SU-DHL-6 (cell line): ENCODE measurements at regions not wholly inside any gene's neighbourhood (a gene's known extent, or its start where the extent isn't known, plus 50 kb on each side); places are given as distances from the start of the nearest gene placed in this dataset.

Experiments
- H2AFZ ChIP-seq: fragments of 200-600 bp; sonication (generic); 2 replicates; pipeline ENCODE4 v1.6.1; 2014; ENCODE audit warnings: low read depth, mild to moderate bottlenecking, moderate library complexity, mixed read lengths, antibody characterized with exemption, low read length; ENCODE audit not compliant: severe bottlenecking
- H3F3A ChIP-seq: fragments of 200-600 bp; shearing (Covaris generic); 2 replicates; pipeline ENCODE4 v1.6.0; 2016; ENCODE audit warnings: antibody characterized with exemption, mild to moderate bottlenecking; ENCODE audit not compliant: insufficient read depth
- H3K27ac ChIP-seq: fragments of 200-600 bp; sonication (generic); 2 replicates; pipeline ENCODE4 v1.5.1; 2016; ENCODE audit warnings: low read depth, mild to moderate bottlenecking, low read length, moderate library complexity, mixed read lengths
- H3K27me3 ChIP-seq: fragments of 200-600 bp; sonication (generic), shearing (Covaris generic); 2 replicates; pipeline ENCODE4 v1.6.0; 2014; ENCODE audit warnings: mild to moderate bottlenecking, low read length
- H3K36me3 ChIP-seq: fragments of 200-600 bp; sonication (generic); 2 replicates; pipeline ENCODE4 v1.6.1; 2014; ENCODE audit warnings: mild to moderate bottlenecking, low read length, mixed read lengths
- H3K4me2 ChIP-seq: fragments of 300-600, 200-600 bp; shearing (Covaris generic), sonication (generic); 2 replicates; pipeline ENCODE4 v1.6.0; 2014; ENCODE audit warnings: low read length, low read depth, mild to moderate bottlenecking; ENCODE audit not compliant: poor library complexity, severe bottlenecking
- H3K4me3 ChIP-seq: fragments of 200-600 bp; sonication (generic); 2 replicates; pipeline ENCODE4 v1.5.1; 2014; ENCODE audit warnings: antibody characterized with exemption, low read length, mild to moderate bottlenecking, mixed read lengths; ENCODE audit not compliant: insufficient read depth, poor library complexity, severe bottlenecking
- H3K79me2 ChIP-seq: fragments of 200-600 bp; sonication (generic); 2 replicates; pipeline ENCODE4 v1.6.1; 2014; ENCODE audit warnings: mild to moderate bottlenecking, low read length, moderate library complexity; ENCODE audit not compliant: insufficient read depth
- H3K9ac ChIP-seq: fragments of 200-600 bp; sonication (generic); 2 replicates; pipeline ENCODE4 v1.7.0; 2014; ENCODE audit warnings: mild to moderate bottlenecking, low read length
- H3K9me2 ChIP-seq: fragments of 200-600 bp; sonication (generic); replicated peaks from 2 replicates; pipeline ENCODE4 v1.6.1; 2014; ENCODE audit warnings: low read length; ENCODE audit not compliant: insufficient read depth
- H3K9me3 ChIP-seq: fragments of 200-600 bp; sonication (generic); 2 replicates; pipeline ENCODE4 v1.6.1; 2014; ENCODE audit warnings: low read length, mixed read lengths; ENCODE audit not compliant: insufficient read depth
- H4K20me1 ChIP-seq: fragments of 200-600 bp; sonication (generic); 2 replicates; pipeline ENCODE4 v1.6.1; 2014; ENCODE audit warnings: low read depth, mild to moderate bottlenecking, antibody characterized with exemption, low read length, moderate library complexity, mixed read lengths
- EZH2phosphoT487 ChIP-seq: fragments of 200-600 bp; sonication (generic), shearing (Covaris generic); conservative IDR thresholded peaks from 2 replicates; pipeline ENCODE4 v1.6.1; 2018; ENCODE audit warnings: mild to moderate bottlenecking, antibody characterized with exemption, low read length, moderate library complexity, mixed read lengths
- TF ChIP-seq, protein P1 (sequence below): fragments of 200-600 bp; sonication (generic); IDR thresholded peaks from one replicate; pipeline ENCODE4 v1.5.1; 2017; ENCODE audit warnings: antibody characterized with exemption, mild to moderate bottlenecking, low read length, moderate library complexity; ENCODE audit not compliant: insufficient read depth, poor library complexity, severe bottlenecking

DNA sequence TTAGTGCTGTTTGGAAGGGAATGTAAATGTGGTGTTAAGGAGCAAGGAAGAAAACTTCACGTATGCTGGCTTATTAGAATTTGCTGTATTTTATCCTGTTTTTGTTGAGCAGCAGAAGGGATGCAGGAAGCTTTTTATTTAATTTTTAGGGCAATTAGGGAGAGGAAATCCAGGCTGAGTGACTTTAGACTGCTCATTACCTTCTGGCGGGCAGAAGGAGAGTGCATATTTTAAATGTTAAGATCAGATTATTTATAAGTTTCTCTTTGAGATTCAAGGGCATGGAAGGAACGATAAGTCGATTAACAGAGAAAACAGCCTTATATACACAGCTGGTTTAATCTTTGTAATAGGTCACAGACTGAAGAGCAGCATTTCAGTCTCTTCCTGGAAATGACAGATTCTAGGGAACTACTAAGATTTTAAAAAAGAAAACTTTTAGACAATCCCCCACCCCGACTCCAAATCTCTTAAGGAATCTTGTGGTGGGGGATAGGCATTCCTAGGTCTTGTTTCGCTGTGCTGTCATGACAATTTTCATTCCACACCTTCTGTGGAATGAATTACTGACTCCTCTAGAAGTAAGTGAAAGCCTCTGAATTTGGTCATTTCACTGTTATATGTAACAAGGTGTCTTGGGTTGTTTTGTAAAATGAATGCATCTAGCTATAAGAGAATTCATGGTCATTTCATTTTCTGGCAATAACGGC lies 402.5 kb downstream of the RAPGEF2 start:
- Histone ChIP-seq H3K79me2 (no peaks in the 10 kb centered on the region), H3K36me3 (no peaks in the 10 kb centered on the region), H4K20me1 (no peaks in the 10 kb centered on the region), H3F3A (no peaks in the 10 kb centered on the region), H3K4me3 (no peak overlapping the region), H3K9ac (no peak overlapping the region), H3K9me3 (no peaks in the 10 kb centered on the region), H3K27me3 (no peaks in the 10 kb centered on the region), H3K9me2 (no peaks in the 10 kb centered on the region), H3K4me2 (no peak overlapping the region), H3K27ac (no peak overlapping the region), H2AFZ (no peak overlapping the region)
- TF ChIP-seq, protein P1, sequence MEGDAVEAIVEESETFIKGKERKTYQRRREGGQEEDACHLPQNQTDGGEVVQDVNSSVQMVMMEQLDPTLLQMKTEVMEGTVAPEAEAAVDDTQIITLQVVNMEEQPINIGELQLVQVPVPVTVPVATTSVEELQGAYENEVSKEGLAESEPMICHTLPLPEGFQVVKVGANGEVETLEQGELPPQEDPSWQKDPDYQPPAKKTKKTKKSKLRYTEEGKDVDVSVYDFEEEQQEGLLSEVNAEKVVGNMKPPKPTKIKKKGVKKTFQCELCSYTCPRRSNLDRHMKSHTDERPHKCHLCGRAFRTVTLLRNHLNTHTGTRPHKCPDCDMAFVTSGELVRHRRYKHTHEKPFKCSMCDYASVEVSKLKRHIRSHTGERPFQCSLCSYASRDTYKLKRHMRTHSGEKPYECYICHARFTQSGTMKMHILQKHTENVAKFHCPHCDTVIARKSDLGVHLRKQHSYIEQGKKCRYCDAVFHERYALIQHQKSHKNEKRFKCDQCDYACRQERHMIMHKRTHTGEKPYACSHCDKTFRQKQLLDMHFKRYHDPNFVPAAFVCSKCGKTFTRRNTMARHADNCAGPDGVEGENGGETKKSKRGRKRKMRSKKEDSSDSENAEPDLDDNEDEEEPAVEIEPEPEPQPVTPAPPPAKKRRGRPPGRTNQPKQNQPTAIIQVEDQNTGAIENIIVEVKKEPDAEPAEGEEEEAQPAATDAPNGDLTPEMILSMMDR, result no peak
- TF ChIP-seq EZH2phosphoT487, result no peak

DNA sequence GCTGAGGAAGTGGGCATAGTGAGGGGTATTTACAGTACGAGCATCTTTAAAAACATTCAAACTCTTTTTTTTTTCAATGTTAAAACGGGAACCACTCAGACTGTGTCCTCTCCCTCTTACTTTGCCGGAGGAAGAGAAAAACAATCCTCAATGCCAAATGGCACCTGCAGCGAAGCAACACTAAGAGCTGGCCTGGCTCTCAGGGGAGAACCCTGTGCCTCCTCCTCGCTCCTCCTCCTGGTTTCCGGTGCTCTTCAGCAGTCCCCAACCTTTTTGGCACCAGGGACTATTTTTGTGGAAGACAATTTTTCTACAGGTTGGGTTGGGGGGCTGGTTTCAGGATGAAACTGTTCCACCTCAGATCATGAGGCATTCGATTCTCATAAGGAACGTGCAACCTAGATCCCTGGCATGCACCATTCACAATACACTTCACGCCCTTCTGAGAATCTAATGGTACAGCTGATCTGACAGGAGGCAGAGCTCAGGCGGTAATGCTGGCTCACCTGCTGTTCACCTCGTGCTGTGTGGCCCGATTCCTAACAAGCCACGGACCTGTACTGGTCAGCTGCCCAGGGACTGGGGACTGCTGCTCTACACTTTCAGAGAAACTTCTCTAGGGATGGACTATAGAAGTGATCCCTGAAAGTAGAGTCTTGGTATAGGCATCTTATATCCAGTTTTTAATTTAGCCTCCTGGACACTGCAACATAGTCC lies 404.1 kb downstream of the RAPGEF2 start:
- Histone ChIP-seq H3K27ac (no peak overlapping the region), H3K4me2 (no peak overlapping the region), H3F3A (no peaks in the 10 kb centered on the region), H2AFZ (no peak overlapping the region), H3K9ac (no peak overlapping the region), H3K9me3 (no peaks in the 10 kb centered on the region), H3K27me3 (no peaks in the 10 kb centered on the region), H3K79me2 (no peaks in the 10 kb centered on the region), H3K36me3 (no peaks in the 10 kb centered on the region), H4K20me1 (no peaks in the 10 kb centered on the region), H3K9me2 (no peaks in the 10 kb centered on the region), H3K4me3 (no peak overlapping the region)
- TF ChIP-seq, protein P1, result no peak
- no peak for TF ChIP-seq EZH2phosphoT487

DNA sequence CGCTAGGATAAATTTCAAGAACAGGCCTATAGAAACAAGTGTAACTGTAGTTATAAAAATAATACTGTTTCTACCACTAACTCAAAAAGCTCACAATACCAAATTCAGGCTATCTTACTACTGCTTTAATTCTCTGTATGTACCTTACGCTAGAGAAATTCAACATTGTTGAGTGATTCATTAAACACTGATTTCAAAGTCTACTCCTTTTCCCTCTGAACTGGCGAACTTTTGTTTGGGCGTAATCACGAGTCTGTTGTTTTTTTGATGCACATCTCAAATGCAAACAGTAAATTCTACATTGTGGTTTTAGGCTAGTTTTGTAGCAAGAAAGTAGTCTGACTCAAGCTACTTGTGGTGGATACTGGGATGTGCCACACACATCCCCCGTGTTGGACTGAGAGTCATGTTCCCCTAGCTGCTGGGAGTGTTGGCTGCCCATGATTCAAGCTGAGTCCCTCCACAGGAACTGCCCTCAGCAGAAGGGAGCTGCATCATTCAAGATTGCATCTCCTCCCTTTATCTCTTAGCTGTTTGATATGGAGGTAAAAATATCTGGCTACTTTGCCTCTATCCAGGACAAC lies 406.1 kb downstream of the RAPGEF2 start:
- no peak for TF ChIP-seq EZH2phosphoT487
- TF ChIP-seq, protein P1, result no peak
- Histone ChIP-seq H4K20me1 (no peaks in the 10 kb centered on the region), H3K4me3 (no peak overlapping the region), H3F3A (no peaks in the 10 kb centered on the region), H3K79me2 (no peaks in the 10 kb centered on the region), H3K27ac (no peak overlapping the region), H3K27me3 (no peaks in the 10 kb centered on the region), H2AFZ (no peak overlapping the region), H3K9me3 (no peaks in the 10 kb centered on the region), H3K36me3 (no peaks in the 10 kb centered on the region), H3K9me2 (no peaks in the 10 kb centered on the region), H3K9ac (no peak overlapping the region), H3K4me2 (no peak overlapping the region)
